Esophagus squamous epithelium (tissue), 4 donors: ENCODE measurements at regions not wholly inside any gene's neighbourhood (a gene's known extent, or its start where the extent isn't known, plus 50 kb on each side); places are given as distances from the start of the nearest gene placed in this dataset.

Experiments
- CTCF ChIP-seq, 6 experiments: fragments of 450-650 bp in 4 of 6; fragments of 200-600 bp in 2 of 6; sonication (generic) in 2 of 6; IDR thresholded peaks; one replicate each; pipeline ENCODE4 v1.5.1; 2016 to 2019; ENCODE audit warnings: antibody characterized with exemption in 6 of 6, mild to moderate bottlenecking in 4 of 6, moderate library complexity in 4 of 6
- POLR2A ChIP-seq, 4 donors: fragments of 450-650 bp; IDR thresholded peaks; one replicate each; pipeline ENCODE4 v1.6.1; 2017; ENCODE audit warnings: antibody characterized with exemption in 4 of 4, mild to moderate bottlenecking in 4 of 4, moderate library complexity in 3 of 4

GRCh38 chr18:44556296-44556695, 124.4 kb upstream of the SETBP1 start:
- TF ChIP-seq CTCF (IDR thresholded peaks at IDR 0.05) (no peak), POLR2A (IDR thresholded peaks at IDR 0.05) (no peak)
